H1 (cell line): ENCODE measurements at regions not wholly inside any gene's neighbourhood (a gene's known extent, or its start where the extent isn't known, plus 50 kb on each side); places are given as distances from the start of the nearest gene placed in this dataset.

ENCODE experiments used
- ASH2L ChIP-seq: fragments of 200-600, 300-600 bp; sonication (generic); IDR thresholded peaks from one replicate; pipeline ENCODE4 v1.7.1; 2017; ENCODE audit warnings: low read length
- CEBPB ChIP-seq: IDR thresholded peaks from 2 replicates; pipeline ENCODE4 v1.6.1; 2012; ENCODE audit warnings: low read depth, low read length
- CHD7 ChIP-seq: fragments of 300-600 bp; sonication (generic); IDR thresholded peaks from 2 replicates; pipeline ENCODE4 v1.7.1; 2012; ENCODE audit warnings: low read length, moderate library complexity, mild to moderate bottlenecking, inconsistent platforms; ENCODE audit not compliant: insufficient replicate concordance
- FOSL1 ChIP-seq: IDR thresholded peaks from 2 replicates; pipeline ENCODE4 v1.6.1; 2011; ENCODE audit warnings: mild to moderate bottlenecking, low read depth, low read length, moderate library complexity; ENCODE audit not compliant: insufficient read depth
- GTF2F1 ChIP-seq: IDR thresholded peaks from 2 replicates; pipeline ENCODE4 v1.6.1; 2012; ENCODE audit warnings: low read depth, low read length, improper control_type of control experiment, borderline replicate concordance
- MAFK ChIP-seq: IDR thresholded peaks from 2 replicates; pipeline ENCODE4 v1.6.1; 2012; ENCODE audit warnings: low read depth, mild to moderate bottlenecking, improper control_type of control experiment, low read length
- NANOG ChIP-seq: IDR thresholded peaks from 2 replicates; pipeline ENCODE4 v1.6.1; 2011; ENCODE audit warnings: low read length, low read depth, mild to moderate bottlenecking, inconsistent platforms; ENCODE audit not compliant: insufficient read depth, poor library complexity, severe bottlenecking
- PHF8 ChIP-seq: fragments of 200-600 bp; sonication (generic); conservative IDR thresholded peaks from 2 replicates; pipeline ENCODE4 v1.7.1; 2012; ENCODE audit warnings: low read depth, mild to moderate bottlenecking, inconsistent platforms, low read length, moderate library complexity
- SP2 ChIP-seq: IDR thresholded peaks from 2 replicates; pipeline ENCODE4 v1.6.1; 2012; ENCODE audit warnings: mild to moderate bottlenecking, low read length, inconsistent platforms
- TEAD4 ChIP-seq: IDR thresholded peaks from 2 replicates; pipeline ENCODE4 v1.6.1; 2012; ENCODE audit warnings: low read depth, low read length, inconsistent platforms, mixed read lengths
- YY1 ChIP-seq: IDR thresholded peaks from 2 replicates; pipeline ENCODE4 v1.6.1; 2011; ENCODE audit warnings: low read depth, mild to moderate bottlenecking, low read length

GRCh38 chr9:2419347-2419746 lies 202.2 kb upstream of the VLDLR start (continued):
- TF ChIP-seq CHD7: no peak
- TF ChIP-seq MAFK: no peak
- TF ChIP-seq YY1: no peak
- TF ChIP-seq FOSL1: no peak
- TF ChIP-seq GTF2F1: no peak
- TF ChIP-seq SP2: no peak
- no peak for TF ChIP-seq TEAD4
- TF ChIP-seq CEBPB: no peak
- no peak for TF ChIP-seq PHF8
- TF ChIP-seq NANOG: no peak
- no peak for TF ChIP-seq ASH2L
- TF ChIP-seq, all 59 proteins: peak for 0
